Daoy (cell line): ENCODE measurements at regions not wholly inside any gene's neighbourhood (a gene's known extent, or its start where the extent isn't known, plus 50 kb on each side); places are given as distances from the start of the nearest gene placed in this dataset.
"Not testable (repeated sequence)": the region's sequence is repeated elsewhere in the genome, so short reads cannot be mapped to it uniquely, and the experiment has no call there.

Source experiments
- DNase-seq: peaks from one replicate; pipeline ENCODE4 v3.0.0-alpha.2; 2015; ENCODE audit warnings: low read depth

- DNase-seq, result no peak
Measured at GRCh38 chr6:27100921-27101320, 146.6 kb upstream of the PRSS16 start.

GRCh38 chr6:27101824-27102223 lies 145.7 kb upstream of the PRSS16 start:
- DNase-seq, result no peak

- DNase-seq, result no peak
Measured at GRCh38 chr6:27106382-27106781, 141.1 kb upstream of the PRSS16 start.

GRCh38 chr6:27111743-27112142 lies 135.8 kb upstream of the PRSS16 start:
- DNase-seq, result no peak

GRCh38 chr6:27112974-27113373 lies 134.5 kb upstream of the PRSS16 start:
- DNase-seq, result no peak

- no peak for DNase-seq
Measured at GRCh38 chr6:27119329-27119728, 128.2 kb upstream of the PRSS16 start.

GRCh38 chr6:27119761-27120160 lies 127.7 kb upstream of the PRSS16 start:
- DNase-seq, result no peak

- DNase-seq, result no peak
Measured at GRCh38 chr6:27121640-27122039, 125.9 kb upstream of the PRSS16 start.

- no peak for DNase-seq
Measured at GRCh38 chr6:27124252-27124657, 123.2 kb upstream of the PRSS16 start.

- DNase-seq, result no peak
Measured at GRCh38 chr6:27126046-27126814, 121.3 kb upstream of the PRSS16 start.

GRCh38 chr6:27126815-27127537 lies 120.5 kb upstream of the PRSS16 start:
- DNase-seq, result peak; percentile 95

- not testable (repeated sequence) for DNase-seq
Measured at GRCh38 chr6:27127874-27128273, 119.6 kb upstream of the PRSS16 start.

- no peak for DNase-seq
Measured at GRCh38 chr6:27128311-27129094, 119.0 kb upstream of the PRSS16 start.

- no peak for DNase-seq
Measured at GRCh38 chr6:27129095-27129815, 118.2 kb upstream of the PRSS16 start.

GRCh38 chr6:27129917-27130316 lies 117.6 kb upstream of the PRSS16 start:
- no peak for DNase-seq

- DNase-seq, result no peak
Measured at GRCh38 chr6:27130668-27131428, 116.7 kb upstream of the PRSS16 start.

- not testable (repeated sequence) for DNase-seq
Measured at GRCh38 chr6:27132282-27132531, 115.3 kb upstream of the PRSS16 start.

GRCh38 chr6:27132532-27133280 lies 114.8 kb upstream of the PRSS16 start:
- peak; percentile 96 for DNase-seq

- DNase-seq, result peak; percentile 80
Measured at GRCh38 chr6:27133281-27134227, 113.9 kb upstream of the PRSS16 start.
